Activated CD4-positive, alpha-beta T cell treated with anti-CD3 and anti-CD28 coated beads for 36 hours (primary cell): ENCODE measurements at regions not wholly inside any gene's neighbourhood (a gene's known extent, or its start where the extent isn't known, plus 50 kb on each side); places are given as distances from the start of the nearest gene placed in this dataset.
"Not testable (repeated sequence)": the region's sequence is repeated elsewhere in the genome, so short reads cannot be mapped to it uniquely, and the experiment has no call there.

Experiments
- ATAC-seq: fragments of 200-7000 bp; cut with Tn5 transposase; one replicate; pipeline ENCODE4 v1.10.0; 2021; ENCODE audit warnings: mild to moderate bottlenecking, moderate library complexity
- CTCF ChIA-PET: fragments of 350-600 bp; sonication (Branson Sonifier 250); formaldehyde crosslinking; loops from one replicate; lab custom pipeline; 2021; ENCODE audit warnings: antibody characterized with exemption; lab: Charles Lee
- POLR2A ChIA-PET: fragments of 350-600 bp; sonication (Branson Sonifier 250); formaldehyde crosslinking; loops from one replicate; lab custom pipeline; 2021; ENCODE audit warnings: antibody characterized with exemption, inconsistent platforms; lab: Charles Lee
- DNase-seq: peaks from one replicate; pipeline ENCODE4 v3.0.0-alpha.2; 2020
- H3K27ac Mint-ChIP-seq: one replicate; pipeline ENCODE4 v1.8.0; 2021; ENCODE audit warnings: mixed read lengths
- H3K27me3 Mint-ChIP-seq: one replicate; pipeline ENCODE4 v1.8.0; 2021; ENCODE audit warnings: mixed read lengths
- H3K36me3 Mint-ChIP-seq: one replicate; pipeline ENCODE4 v1.8.0; 2021; ENCODE audit warnings: low read depth, mixed read lengths
- H3K4me1 Mint-ChIP-seq: one replicate; pipeline ENCODE4 v1.8.0; 2021; ENCODE audit warnings: mixed read lengths
- H3K4me3 Mint-ChIP-seq: one replicate; pipeline ENCODE4 v1.8.0; 2021; ENCODE audit warnings: mild to moderate bottlenecking, moderate library complexity, mixed read lengths
- H3K9me3 Mint-ChIP-seq: one replicate; pipeline ENCODE4 v1.8.0; 2021; ENCODE audit warnings: low read depth, mixed read lengths
- intact Hi-C, 2 experiments: fragments of 100-400 bp; cut with DNase I in 1 of 2; cut with micrococcal nuclease in 1 of 2; formaldehyde crosslinking; loops; one replicate each; pipeline versions ENCODE4 v1.14.2 to v1.15.1; 2022 to 2024; cut with DNase I, micrococcal nuclease

DNA sequence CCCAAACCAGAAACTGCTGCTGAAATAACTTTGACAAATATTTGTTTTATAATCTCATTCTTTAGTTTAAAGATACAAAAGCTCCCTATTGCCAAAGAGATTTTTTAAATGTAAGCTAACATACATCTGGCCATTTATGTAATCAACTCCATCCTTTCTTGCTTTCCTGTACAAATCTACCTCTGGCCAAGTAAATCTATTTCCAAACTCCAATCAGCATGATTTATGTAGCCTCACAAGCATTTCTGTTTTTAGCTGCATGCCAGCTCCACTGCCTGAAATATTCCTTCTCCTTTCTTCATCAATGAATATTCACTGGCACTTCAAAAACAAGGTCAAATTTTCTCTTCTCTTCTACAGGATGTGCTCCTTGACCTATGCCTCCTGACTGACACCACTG, 80.0 kb downstream of the SHOX2 start:
- Mint-ChIP-seq H3K4me3 (no peak overlapping the region), H3K27me3 (peaks cover 1% of the 10 kb centered on the region), H3K4me1 (no peaks in the 10 kb centered on the region), H3K9me3 (peaks cover 8% of the 10 kb centered on the region), H3K36me3 (no peaks in the 10 kb centered on the region), H3K27ac (no peak overlapping the region)
- DNase-seq (no peak), ATAC-seq (no peak)
- ChIA-PET POLR2A (interaction anchor here (0.5 kb wide), 1 partner anchor 70 kb away, joined by 3 read pairs; no protein-coding TSS in a partner anchor), CTCF (interaction anchor here (0.6 to 0.7 kb wide), 2 partner anchors 59 to 221 kb away, joined by 3 read pairs; no protein-coding TSS in a partner anchor)
- intact Hi-C loops, result no loop called here

DNA sequence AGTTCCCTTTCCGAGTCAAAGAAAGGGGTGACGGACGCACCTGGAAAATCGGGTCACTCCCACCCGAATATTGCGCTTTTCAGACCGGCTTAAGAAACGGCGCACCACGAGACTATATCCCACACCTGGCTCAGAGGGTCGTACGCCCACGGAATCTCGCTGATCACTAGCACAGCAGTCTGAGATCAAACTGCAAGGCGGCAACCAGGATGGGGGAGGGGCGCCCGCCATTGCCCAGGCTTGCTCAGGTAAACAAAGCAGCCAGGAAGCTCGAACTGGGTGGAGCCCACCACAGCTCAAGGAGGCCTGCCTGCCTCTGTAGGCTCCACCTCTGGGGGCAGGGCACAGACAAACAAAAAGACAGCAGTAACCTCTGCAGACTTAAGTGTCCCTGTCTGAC, 86.3 kb downstream of the SHOX2 start:
- H3K27me3 Mint-ChIP-seq, H3K36me3 Mint-ChIP-seq, POLR2A ChIA-PET, H3K9me3 Mint-ChIP-seq, H3K27ac Mint-ChIP-seq, CTCF ChIA-PET, ATAC-seq, intact Hi-C loops, DNase-seq, H3K4me3 Mint-ChIP-seq, H3K4me1 Mint-ChIP-seq: not testable (repeated sequence)

DNA sequence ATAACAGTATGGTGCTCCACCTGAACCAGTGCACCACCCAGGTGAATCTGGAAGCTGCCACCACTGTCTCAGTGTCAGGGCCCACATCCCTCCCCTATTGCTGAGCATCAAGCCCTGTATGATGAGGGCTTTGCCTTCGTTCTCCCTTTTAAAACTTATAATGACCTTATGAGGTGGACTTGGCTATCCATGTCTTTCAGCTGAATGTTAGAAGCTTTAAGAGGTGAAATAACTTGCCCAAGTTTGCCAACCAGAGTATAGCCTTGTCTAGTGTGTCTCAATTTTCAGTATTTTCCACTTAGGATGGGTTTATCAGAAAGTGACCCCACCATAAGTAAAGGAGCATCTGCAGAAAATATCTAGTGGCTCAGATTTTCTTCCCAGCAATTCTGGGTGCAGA, 87.8 kb downstream of the SHOX2 start:
- H3K27me3 Mint-ChIP-seq, result peaks cover 2% of the 10 kb centered on the region
- CTCF ChIA-PET, result no interaction called here
- no peak for DNase-seq
- H3K27ac Mint-ChIP-seq, result no peak overlapping the region
- no peaks in the 10 kb centered on the region for H3K4me1 Mint-ChIP-seq
- POLR2A ChIA-PET, result no interaction called here
- intact Hi-C loops, result no loop called here
- H3K36me3 Mint-ChIP-seq, result no peaks in the 10 kb centered on the region
- no peak for ATAC-seq
- H3K4me3 Mint-ChIP-seq, result no peak overlapping the region
- H3K9me3 Mint-ChIP-seq, result peaks cover 3% of the 10 kb centered on the region

DNA sequence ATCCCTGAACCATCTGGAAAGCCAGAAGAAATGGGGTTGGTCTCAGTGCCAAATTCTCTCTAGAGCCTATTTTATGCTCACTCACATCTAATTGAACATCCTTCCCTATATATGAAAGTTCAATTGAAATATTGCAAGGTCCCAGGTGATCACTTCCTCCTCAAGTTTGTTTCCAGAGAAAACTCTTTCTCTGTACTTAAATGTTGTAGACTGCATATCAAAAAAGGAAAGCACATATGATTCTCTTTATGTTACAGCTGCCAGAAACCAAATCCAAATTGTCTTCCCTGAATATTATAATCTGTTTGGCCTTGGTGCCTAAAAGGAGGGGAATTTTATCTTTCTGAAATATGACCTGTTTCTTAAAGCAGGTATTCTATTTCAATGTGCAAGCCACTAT, 93.3 kb downstream of the SHOX2 start:
- Mint-ChIP-seq H3K27ac (no peak overlapping the region), H3K27me3 (peaks cover 2% of the 10 kb centered on the region), H3K4me3 (no peak overlapping the region), H3K4me1 (no peaks in the 10 kb centered on the region), H3K9me3 (peaks cover 20% of the 10 kb centered on the region), H3K36me3 (no peaks in the 10 kb centered on the region)
- ChIA-PET CTCF (no interaction called here), POLR2A (no interaction called here)
- DNase-seq (no peak), ATAC-seq (no peak)
- intact Hi-C loops, result no loop called here

DNA sequence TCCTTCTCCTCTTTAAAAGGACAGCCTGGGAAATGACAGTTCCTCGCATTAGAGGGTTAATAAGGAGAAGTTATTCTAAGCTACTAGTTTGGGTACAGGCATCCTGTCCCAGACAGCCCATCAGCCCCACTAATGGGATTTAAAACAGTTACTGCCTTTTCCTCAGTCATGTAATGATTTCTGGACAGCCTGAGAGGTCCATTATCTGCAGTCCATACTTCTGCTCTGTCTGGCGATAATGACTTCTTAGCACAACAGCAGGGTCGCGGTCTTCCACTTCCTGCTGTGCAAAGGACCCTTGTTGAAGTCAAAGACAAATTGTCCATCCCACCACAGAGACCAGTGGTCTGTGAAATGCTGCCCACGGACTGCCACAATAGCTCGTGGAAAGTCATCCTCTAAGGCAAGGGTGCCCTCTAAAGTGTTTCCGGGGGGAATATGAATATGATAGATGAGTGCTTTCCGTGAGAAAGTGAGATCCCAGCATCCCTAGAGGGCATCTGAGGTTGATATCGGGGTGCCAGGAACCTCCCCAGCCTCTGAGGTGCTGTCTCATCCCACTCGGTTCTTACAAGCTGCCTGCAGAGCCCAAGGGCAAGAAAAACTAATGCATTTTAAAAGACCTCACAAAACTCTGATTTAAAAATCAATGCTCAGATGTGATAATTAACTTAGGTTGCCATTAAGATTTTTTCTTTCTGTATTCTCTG, 100.7 kb downstream of the SHOX2 start:
- DNase-seq (no peak), ATAC-seq (no peak)
- POLR2A ChIA-PET, result no interaction called here
- no peak overlapping the region for H3K27ac Mint-ChIP-seq
- intact Hi-C loops, result no loop called here
- no peaks in the 10 kb centered on the region for H3K4me1 Mint-ChIP-seq
- no peaks in the 10 kb centered on the region for H3K36me3 Mint-ChIP-seq
- no peaks in the 10 kb centered on the region for H3K27me3 Mint-ChIP-seq
- CTCF ChIA-PET, result no interaction called here
- H3K4me3 Mint-ChIP-seq, result no peak overlapping the region
- peaks cover 17% of the 10 kb centered on the region for H3K9me3 Mint-ChIP-seq

DNA sequence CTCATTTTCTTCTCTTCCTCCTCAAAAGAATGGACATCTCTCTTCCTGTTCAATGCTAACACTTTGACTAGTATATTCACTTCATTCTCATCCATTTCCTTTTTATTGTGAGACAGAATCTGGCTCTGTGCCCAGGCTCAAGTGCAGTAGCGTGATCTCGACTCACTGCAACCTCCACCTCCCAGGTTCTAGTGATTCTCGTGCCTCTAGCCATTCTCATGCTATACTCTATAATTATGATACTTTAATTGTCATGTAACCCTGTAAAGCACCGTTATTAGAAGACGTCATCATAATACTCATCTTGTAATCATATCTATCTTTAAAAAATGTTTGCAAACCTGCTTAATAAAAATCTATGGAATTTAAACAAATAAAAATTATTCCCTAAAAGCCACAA, 107.0 kb downstream of the SHOX2 start:
- DNase-seq, result no peak
- POLR2A ChIA-PET, result no interaction called here
- Mint-ChIP-seq H3K4me3 (no peak overlapping the region), H3K36me3 (no peaks in the 10 kb centered on the region), H3K4me1 (no peaks in the 10 kb centered on the region), H3K27ac (no peak overlapping the region), H3K9me3 (peaks cover 16% of the 10 kb centered on the region), H3K27me3 (no peaks in the 10 kb centered on the region)
- CTCF ChIA-PET, result no interaction called here
- ATAC-seq, result no peak
- intact Hi-C loops, result no loop called here

DNA sequence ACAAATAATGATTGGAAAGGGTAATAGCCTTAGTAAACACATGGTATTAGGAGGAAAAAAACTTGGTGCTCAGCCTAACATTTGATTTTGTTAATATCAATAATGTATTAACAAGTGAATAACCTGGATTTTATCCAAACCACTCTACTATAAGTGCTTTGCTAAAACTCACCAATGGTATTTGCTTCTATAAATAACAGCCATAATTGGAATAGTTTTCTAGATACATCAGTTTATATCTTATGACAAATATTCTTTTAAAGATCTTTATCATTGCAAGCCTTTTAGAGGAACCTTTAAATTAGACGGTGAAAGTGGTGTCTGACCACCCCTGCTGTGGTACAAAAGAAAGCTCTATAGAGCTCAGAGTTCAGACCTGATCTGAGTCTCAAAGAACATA, 123.9 kb downstream of the SHOX2 start:
- Mint-ChIP-seq H3K36me3 (no peaks in the 10 kb centered on the region), H3K27me3 (no peaks in the 10 kb centered on the region), H3K4me3 (no peak overlapping the region), H3K27ac (no peak overlapping the region), H3K4me1 (no peaks in the 10 kb centered on the region), H3K9me3 (no peaks in the 10 kb centered on the region)
- POLR2A ChIA-PET, result no interaction called here
- intact Hi-C loops, result no loop called here
- CTCF ChIA-PET, result no interaction called here
- ATAC-seq (no peak), DNase-seq (no peak)

DNA sequence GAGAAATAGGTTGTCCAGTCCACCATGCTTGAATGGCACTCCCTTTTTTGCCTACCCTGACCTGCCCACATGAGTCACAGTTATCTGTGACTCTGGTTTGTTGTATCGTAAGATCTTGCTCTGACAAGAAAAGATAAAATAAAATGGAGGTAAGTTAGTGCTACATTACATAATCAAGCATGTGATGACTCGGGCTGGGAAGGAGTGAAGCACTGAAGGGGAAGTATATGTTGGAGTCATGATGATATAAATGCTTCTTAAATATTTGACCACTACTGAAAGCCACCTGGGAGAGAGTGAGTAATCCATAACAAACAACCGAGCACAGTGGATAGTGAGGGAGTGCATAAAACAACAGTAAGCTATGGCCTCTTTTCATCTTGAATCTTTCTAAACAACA, 124.4 kb downstream of the SHOX2 start:
- DNase-seq (no peak), ATAC-seq (no peak)
- ChIA-PET POLR2A (no interaction called here), CTCF (no interaction called here)
- H3K36me3 Mint-ChIP-seq, result no peaks in the 10 kb centered on the region
- intact Hi-C loops, result no loop called here
- H3K27ac Mint-ChIP-seq, result no peak overlapping the region
- no peaks in the 10 kb centered on the region for H3K9me3 Mint-ChIP-seq
- no peaks in the 10 kb centered on the region for H3K4me1 Mint-ChIP-seq
- no peak overlapping the region for H3K4me3 Mint-ChIP-seq
- no peaks in the 10 kb centered on the region for H3K27me3 Mint-ChIP-seq

DNA sequence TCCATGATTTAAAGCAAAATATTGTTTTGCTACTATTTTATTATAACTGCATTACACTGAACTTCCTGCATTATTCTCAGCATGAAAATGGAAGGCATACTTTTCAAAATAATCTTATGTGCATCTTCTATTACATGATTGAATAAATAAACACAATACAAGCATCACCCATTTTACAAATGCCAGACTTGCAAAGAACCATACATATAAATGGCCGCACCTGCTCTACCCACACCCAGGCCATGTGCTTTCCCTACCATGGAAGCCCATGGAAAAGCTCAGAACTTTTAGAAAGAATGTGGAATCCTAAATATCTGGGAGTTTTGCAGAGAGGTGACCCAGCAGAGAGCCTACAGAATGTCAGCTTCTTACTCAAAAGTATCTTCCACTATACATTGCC, 127.2 kb downstream of the SHOX2 start:
- ATAC-seq, result no peak
- Mint-ChIP-seq H3K27ac (no peak overlapping the region), H3K27me3 (no peaks in the 10 kb centered on the region), H3K9me3 (no peaks in the 10 kb centered on the region), H3K4me1 (no peaks in the 10 kb centered on the region), H3K4me3 (no peak overlapping the region), H3K36me3 (no peaks in the 10 kb centered on the region)
- DNase-seq, result no peak
- CTCF ChIA-PET, result no interaction called here
- POLR2A ChIA-PET, result no interaction called here
- intact Hi-C loops, result no loop called here

DNA sequence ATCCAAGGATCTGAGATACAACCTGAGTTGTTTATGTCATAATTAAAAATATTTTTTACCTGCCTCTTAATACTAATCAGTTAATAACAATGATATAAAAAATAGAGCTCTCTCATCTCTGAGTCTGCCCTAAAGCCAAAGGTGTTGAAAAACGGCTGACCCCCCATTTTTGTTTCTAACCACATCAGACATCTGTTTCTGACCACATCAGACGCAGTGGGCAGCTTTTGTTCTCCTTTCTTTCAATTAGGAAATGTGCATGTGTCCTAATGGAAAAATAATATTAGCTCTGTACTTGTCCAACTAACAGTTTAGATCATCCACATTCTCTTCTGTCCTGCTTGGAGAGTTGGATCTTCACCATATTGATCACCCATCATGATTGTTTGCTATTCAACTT, 144.6 kb downstream of the SHOX2 start:
- ATAC-seq, result no peak
- intact Hi-C loops, result no loop called here
- ChIA-PET CTCF (no interaction called here), POLR2A (no interaction called here)
- no peak for DNase-seq
- H3K4me1 Mint-ChIP-seq, result no peaks in the 10 kb centered on the region
- no peak overlapping the region for H3K4me3 Mint-ChIP-seq
- H3K9me3 Mint-ChIP-seq, result no peaks in the 10 kb centered on the region
- no peaks in the 10 kb centered on the region for H3K36me3 Mint-ChIP-seq
- no peak overlapping the region for H3K27ac Mint-ChIP-seq
- H3K27me3 Mint-ChIP-seq, result no peaks in the 10 kb centered on the region

DNA sequence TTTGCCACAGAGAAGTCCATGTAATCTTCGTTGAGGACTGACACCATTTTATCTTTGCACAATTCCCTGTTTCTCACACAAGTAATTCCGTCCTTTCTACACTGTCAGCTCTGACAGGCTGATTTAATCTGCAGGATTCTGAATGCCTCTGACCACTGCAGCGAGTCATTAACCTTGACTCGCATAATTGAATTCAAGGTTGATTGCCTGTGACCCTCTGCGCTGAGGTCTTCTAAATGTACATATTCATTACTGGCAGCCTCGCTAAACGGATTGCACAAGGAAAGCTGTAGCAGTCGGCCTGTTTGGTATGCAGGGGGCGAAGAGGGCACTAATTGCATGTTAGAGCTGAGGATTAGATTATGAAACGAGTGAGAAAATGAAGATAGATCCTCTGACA, 147.8 kb downstream of the SHOX2 start:
- Mint-ChIP-seq H3K27ac (no peak overlapping the region), H3K4me1 (no peaks in the 10 kb centered on the region), H3K36me3 (no peaks in the 10 kb centered on the region), H3K4me3 (no peak overlapping the region), H3K27me3 (no peaks in the 10 kb centered on the region), H3K9me3 (no peaks in the 10 kb centered on the region)
- ATAC-seq (no peak), DNase-seq (no peak)
- intact Hi-C loops, result no loop called here
- CTCF ChIA-PET, result interaction anchor here (0.6 kb wide), 1 partner anchor 432 kb away, joined by 3 read pairs; no protein-coding TSS in a partner anchor
- POLR2A ChIA-PET, result no interaction called here

DNA sequence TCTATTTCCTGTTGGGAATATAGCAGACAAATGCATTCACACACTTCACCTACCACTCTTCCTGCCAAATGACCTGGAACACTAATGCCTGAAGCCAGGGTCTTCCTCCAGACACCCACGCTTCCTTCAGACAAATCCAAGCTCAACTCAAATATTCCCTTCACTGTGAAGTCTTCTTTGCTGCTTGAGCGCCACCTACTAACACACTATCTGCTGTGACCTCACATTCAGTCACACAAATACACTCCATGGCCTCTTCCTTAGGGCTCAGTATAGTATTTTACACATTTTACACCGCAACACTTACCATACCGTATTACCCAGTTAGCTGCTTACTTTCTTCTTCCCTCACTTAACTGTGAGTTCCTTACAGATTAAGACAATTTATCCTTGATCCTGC, 149.4 kb downstream of the SHOX2 start:
- no peak overlapping the region for H3K4me3 Mint-ChIP-seq
- H3K36me3 Mint-ChIP-seq, result no peaks in the 10 kb centered on the region
- no peak for ATAC-seq
- no peaks in the 10 kb centered on the region for H3K4me1 Mint-ChIP-seq
- H3K27ac Mint-ChIP-seq, result no peak overlapping the region
- DNase-seq, result no peak
- POLR2A ChIA-PET, result no interaction called here
- CTCF ChIA-PET, result no interaction called here
- no peaks in the 10 kb centered on the region for H3K9me3 Mint-ChIP-seq
- H3K27me3 Mint-ChIP-seq, result no peaks in the 10 kb centered on the region
- intact Hi-C loops, result no loop called here
